Uterus (tissue), 3 donors: ENCODE measurements at regions not wholly inside any gene's neighbourhood (a gene's known extent, or its start where the extent isn't known, plus 50 kb on each side); places are given as distances from the start of the nearest gene placed in this dataset.

Source experiments
- DNase-seq, 2 donors: peaks; one replicate each; pipeline ENCODE4 v3.0.0-alpha.2; 2019 to 2020
- H3K27ac ChIP-seq, 2 donors: fragments of 200-600 bp; sonication (generic); 1 replicate in 1 of 2; 2 replicates in 1 of 2; pipeline ENCODE4 v1.5.1; 2016 to 2018
- H3K27me3 ChIP-seq, 2 donors: fragments of 200-600 bp; sonication (generic); one replicate each; pipeline ENCODE4 v1.5.1; 2018 to 2019; ENCODE audit warnings: control low read depth in 1 of 2
- H3K36me3 ChIP-seq, 2 donors: fragments of 200-600 bp; sonication (generic); one replicate each; pipeline ENCODE4 v1.5.1; 2019; ENCODE audit warnings: control low read depth in 1 of 2
- H3K4me1 ChIP-seq, 2 donors: fragments of 200-600 bp; sonication (generic); one replicate each; pipeline ENCODE4 v1.5.1; 2018 to 2019; ENCODE audit warnings: control low read depth in 1 of 2
- H3K4me3 ChIP-seq, 2 donors: fragments of 200-600 bp; sonication (generic); 1 replicate in 1 of 2; 2 replicates in 1 of 2; pipeline ENCODE4 v1.5.1; 2018 to 2019; ENCODE audit warnings: mild to moderate bottlenecking in 1 of 2
- H3K9me3 ChIP-seq, 2 donors: fragments of 200-600 bp; sonication (generic); one replicate each; pipeline ENCODE4 v1.5.1; 2019; ENCODE audit warnings: control low read depth in 1 of 2
- POLR2A ChIP-seq, 2 donors: fragments of 450-650 bp; IDR thresholded peaks; one replicate each; pipeline ENCODE4 v1.6.1; 2016; ENCODE audit warnings: antibody characterized with exemption in 2 of 2, mild to moderate bottlenecking in 1 of 2, moderate library complexity in 1 of 2
- intact Hi-C: fragments of 100-400 bp; cut with DNase I; formaldehyde crosslinking; loops from one replicate; pipeline ENCODE4 v1.15.1; 2023; ENCODE audit warnings: low total_unique reads
- TF ChIP-seq, protein P1 (sequence below), 4 experiments: fragments of 200-600 bp in 2 of 4; fragments of 450-650 bp in 2 of 4; sonication (generic) in 2 of 4; IDR thresholded peaks; one replicate each; pipeline ENCODE4 v1.5.1; 2016 to 2019; ENCODE audit warnings: antibody characterized with exemption in 4 of 4, mild to moderate bottlenecking in 2 of 4, moderate library complexity in 1 of 4
- donor health status: DM: yes; HTN: yes; CAD: no.

- no peak overlapping the region for H3K4me3 ChIP-seq
- TF ChIP-seq, protein P1, sequence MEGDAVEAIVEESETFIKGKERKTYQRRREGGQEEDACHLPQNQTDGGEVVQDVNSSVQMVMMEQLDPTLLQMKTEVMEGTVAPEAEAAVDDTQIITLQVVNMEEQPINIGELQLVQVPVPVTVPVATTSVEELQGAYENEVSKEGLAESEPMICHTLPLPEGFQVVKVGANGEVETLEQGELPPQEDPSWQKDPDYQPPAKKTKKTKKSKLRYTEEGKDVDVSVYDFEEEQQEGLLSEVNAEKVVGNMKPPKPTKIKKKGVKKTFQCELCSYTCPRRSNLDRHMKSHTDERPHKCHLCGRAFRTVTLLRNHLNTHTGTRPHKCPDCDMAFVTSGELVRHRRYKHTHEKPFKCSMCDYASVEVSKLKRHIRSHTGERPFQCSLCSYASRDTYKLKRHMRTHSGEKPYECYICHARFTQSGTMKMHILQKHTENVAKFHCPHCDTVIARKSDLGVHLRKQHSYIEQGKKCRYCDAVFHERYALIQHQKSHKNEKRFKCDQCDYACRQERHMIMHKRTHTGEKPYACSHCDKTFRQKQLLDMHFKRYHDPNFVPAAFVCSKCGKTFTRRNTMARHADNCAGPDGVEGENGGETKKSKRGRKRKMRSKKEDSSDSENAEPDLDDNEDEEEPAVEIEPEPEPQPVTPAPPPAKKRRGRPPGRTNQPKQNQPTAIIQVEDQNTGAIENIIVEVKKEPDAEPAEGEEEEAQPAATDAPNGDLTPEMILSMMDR (IDR thresholded peaks at IDR 0.05): no peak
- no peak for TF ChIP-seq POLR2A (IDR thresholded peaks at IDR 0.05)
- no peaks in the 10 kb centered on the region for H3K36me3 ChIP-seq
- intact Hi-C loops: no loop called here
- H3K27ac ChIP-seq: no peak overlapping the region
- H3K27me3 ChIP-seq: no peaks in the 10 kb centered on the region
- H3K9me3 ChIP-seq: no peaks in the 10 kb centered on the region
- H3K4me1 ChIP-seq: no peaks in the 10 kb centered on the region
- no peak for DNase-seq
Measured at GRCh38 chr5:13994621-13995253, 50.2 kb upstream of the DNAH5 start.
